Endothelial cell of umbilical vein (primary cell): ENCODE measurements at regions not wholly inside any gene's neighbourhood (a gene's known extent, or its start where the extent isn't known, plus 50 kb on each side); places are given as distances from the start of the nearest gene placed in this dataset.

ENCODE experiments used
- BruUV-seq: library from RNA; stranded (reverse); fragments of 400-500 nt; replicated peaks from 2 replicates; lab custom pipeline; 2021; lab: Mats Ljungman, UMichigan
- CTCF ChIA-PET: fragments of 300-600, 350-600 bp; sonication (Branson Sonifier 250); formaldehyde crosslinking; loops from one replicate; lab custom pipeline; 2021; ENCODE audit warnings: antibody characterized with exemption, inconsistent platforms; lab: Charles Lee
- POLR2A ChIA-PET: fragments of 300-600, 350-600 bp; sonication (Branson Sonifier 250); formaldehyde crosslinking; loops from one replicate; lab custom pipeline; 2021; ENCODE audit warnings: antibody characterized with exemption, inconsistent platforms; lab: Charles Lee
- DNase-seq: peaks from one replicate; pipeline ENCODE4 v3.0.0-alpha.2; 2011; ENCODE audit warnings: low read depth, low spot score
- FAIRE-seq: peaks from 2 replicates; lab custom pipeline; 2011; peaks lifted over from hg19 to GRCh38; lab: Jason Lieb, UNC
- H2AFZ ChIP-seq: 2 replicates; pipeline ENCODE4 v1.6.0; 2012; ENCODE audit warnings: low read depth, low read length, control low read depth, inconsistent platforms
- H3K27ac ChIP-seq: 2 replicates; pipeline ENCODE4 v1.5.1; 2011; ENCODE audit warnings: low read depth, mild to moderate bottlenecking, control low read depth, low read length, moderate library complexity; ENCODE audit not compliant: insufficient read depth
- H3K27me3 ChIP-seq, 2 experiments: 2 replicates each; pipeline versions ENCODE4 v1.6.0 to v1.6.1; 2011; ENCODE audit warnings: low read length in 2 of 2, mixed read lengths in 1 of 2; ENCODE audit not compliant: control insufficient read depth in 2 of 2, insufficient read depth in 2 of 2
- H3K36me3 ChIP-seq, 2 experiments: 2 replicates in 1 of 2; 3 replicates in 1 of 2; pipeline ENCODE4 v1.5.1; 2011; ENCODE audit warnings: low read length in 2 of 2, mild to moderate bottlenecking in 1 of 2, moderate library complexity in 1 of 2; ENCODE audit not compliant: control insufficient read depth in 2 of 2, insufficient read depth in 2 of 2; ENCODE audit errors: extremely low read depth in 1 of 2
- H3K4me1 ChIP-seq: 3 replicates; pipeline ENCODE4 v1.5.1; 2011; ENCODE audit warnings: mild to moderate bottlenecking, low read length; ENCODE audit not compliant: control insufficient read depth, insufficient read depth; ENCODE audit errors: extremely low read depth
- H3K4me2 ChIP-seq: 2 replicates; pipeline ENCODE4 v1.6.1; 2011; ENCODE audit warnings: low read length, control low read depth, mixed read lengths; ENCODE audit not compliant: insufficient read depth
- H3K4me3 ChIP-seq, 3 experiments: fragments of 200-600 bp in 1 of 3; sonication (generic), shearing (Covaris generic) in 1 of 3; replicated peaks in 1 of 3; 2 replicates each; pipeline ENCODE4 v1.5.1; 2011 to 2016; ENCODE audit warnings: control low read depth in 3 of 3, low read length in 3 of 3, mild to moderate bottlenecking in 2 of 3, inconsistent platforms in 1 of 3, low read depth in 1 of 3, moderate library complexity in 1 of 3; ENCODE audit not compliant: insufficient read depth in 1 of 3
- H3K79me2 ChIP-seq: 2 replicates; pipeline ENCODE4 v1.6.0; 2012; ENCODE audit warnings: low read length, inconsistent platforms; ENCODE audit not compliant: control insufficient read depth, insufficient read depth
- H3K9ac ChIP-seq: replicated peaks from 2 replicates; pipeline ENCODE3; 2011; ENCODE audit warnings: low read length, control low read depth; ENCODE audit not compliant: insufficient read depth; ENCODE audit errors: extremely low read depth
- H3K9me1 ChIP-seq: replicated peaks from 3 replicates; pipeline ENCODE4 v1.6.0; 2011; ENCODE audit warnings: mild to moderate bottlenecking, low read length; ENCODE audit not compliant: control insufficient read depth, insufficient read depth; ENCODE audit errors: extremely low read depth
- H3K9me3 ChIP-seq: replicated peaks from 2 replicates; pipeline ENCODE4 v1.5.1; 2012; ENCODE audit warnings: low read length, inconsistent platforms; ENCODE audit not compliant: control insufficient read depth, insufficient read depth
- H4K20me1 ChIP-seq: replicated peaks from 2 replicates; pipeline ENCODE3; 2011; ENCODE audit warnings: mild to moderate bottlenecking, low read length; ENCODE audit not compliant: control insufficient read depth, insufficient read depth; ENCODE audit errors: extremely low read depth
- CTCF ChIP-seq, 2 donors: IDR thresholded peaks; 1 replicate in 1 of 2; 2 replicates in 1 of 2; pipeline ENCODE4 v1.5.1; 2011; ENCODE audit warnings: low read length in 2 of 2, mild to moderate bottlenecking in 2 of 2, moderate library complexity in 2 of 2, control low read depth in 1 of 2, inconsistent platforms in 1 of 2, low read depth in 1 of 2; ENCODE audit not compliant: insufficient read depth in 1 of 2; ENCODE audit errors: extremely low read depth in 1 of 2
- EZH2 ChIP-seq: IDR thresholded peaks from 2 replicates; pipeline ENCODE4 v1.6.1; 2012; ENCODE audit warnings: borderline replicate concordance, low read depth, mild to moderate bottlenecking, moderate library complexity, low read length, inconsistent platforms; ENCODE audit not compliant: severe bottlenecking
- GATA2 ChIP-seq: IDR thresholded peaks from 2 replicates; pipeline ENCODE4 v1.7.0; 2011; ENCODE audit warnings: low read depth, mild to moderate bottlenecking, moderate library complexity, mixed read lengths, low read length; ENCODE audit not compliant: insufficient read length, insufficient read depth
- JUN ChIP-seq: IDR thresholded peaks from 2 replicates; pipeline ENCODE4 v1.6.1; 2011; ENCODE audit warnings: borderline replicate concordance, low read depth; ENCODE audit not compliant: insufficient read length, insufficient read depth
- MAX ChIP-seq: IDR thresholded peaks from 2 replicates; pipeline ENCODE4 v1.6.1; 2011; ENCODE audit not compliant: insufficient read depth, insufficient read length
- MYC ChIP-seq: IDR thresholded peaks from one replicate; pipeline ENCODE4 v1.6.1; 2011; ENCODE audit warnings: mild to moderate bottlenecking, low read depth, low read length
- POLR2A ChIP-seq: IDR thresholded peaks from 2 replicates; pipeline ENCODE4 v1.6.1; 2012; ENCODE audit warnings: low read depth, mild to moderate bottlenecking, control low read depth, low read length
- POLR2AphosphoS5 ChIP-seq: IDR thresholded peaks from 2 replicates; pipeline ENCODE4 v1.6.1; 2012; ENCODE audit warnings: low read depth, mild to moderate bottlenecking, control low read depth, low read length, moderate library complexity; ENCODE audit not compliant: insufficient read depth
- dilution Hi-C: fragments of 300-500 bp; cut with MboI; formaldehyde crosslinking; loops from one replicate; pipeline ENCODE4 v1.15.0; 2019; ENCODE audit warnings: low sequenced_read_pairs; ENCODE audit not compliant: extremely low pct_ligation_motif_present
- intact Hi-C: fragments of 100-400 bp; cut with micrococcal nuclease; formaldehyde crosslinking; loops from one replicate; pipeline ENCODE4 v1.10.0; 2022

- Histone ChIP-seq H3K79me2 (no peaks in the 10 kb centered on the region), H3K9me3 (no peaks in the 10 kb centered on the region), H3K9ac (no peak overlapping the region), H2AFZ (no peak overlapping the region), H3K4me1 (no peaks in the 10 kb centered on the region), H3K36me3 (no peaks in the 10 kb centered on the region), H3K27ac (no peak overlapping the region), H3K4me2 (no peak overlapping the region), H3K9me1 (no peaks in the 10 kb centered on the region), H3K4me3 (no peak overlapping the region), H4K20me1 (no peaks in the 10 kb centered on the region), H3K27me3 (peaks cover 0 to 6% of the 10 kb centered on the region in 2 experiments)
- FAIRE-seq (no peak), DNase-seq (no peak)
- no peak for TF ChIP-seq MAX
- TF ChIP-seq GATA2 = no peak
- no peak for TF ChIP-seq MYC
- no peak for TF ChIP-seq JUN
- no peak for TF ChIP-seq EZH2
- no peak for TF ChIP-seq CTCF (IDR thresholded peaks at IDR 0.05; ENCODE audit: extremely low read depth in 1 of 2, insufficient read depth in 1 of 2, low read depth in 1 of 2, low read length in 2 of 2)
- TF ChIP-seq POLR2AphosphoS5 = no peak
- TF ChIP-seq POLR2A = no peak
- CTCF ChIA-PET = no interaction called here
- no TSS peak for BruUV-seq
- POLR2A ChIA-PET = no interaction called here
- intact Hi-C loops = no loop called here
- dilution Hi-C loops = no loop called here
Observed at GRCh38 chr1:99123936-99124335, 119.3 kb upstream of the PLPPR5 start.
